Small intestine (tissue), 7 donors: ENCODE measurements at regions not wholly inside any gene's neighbourhood (a gene's known extent, or its start where the extent isn't known, plus 50 kb on each side); places are given as distances from the start of the nearest gene placed in this dataset.

Source experiments
- DNase-seq, 2 donors: peaks; one replicate each; pipeline versions ENCODE4 v3.0.0 to v3.0.0-alpha.2; 2013
- FAIRE-seq: peaks from 2 replicates; lab custom pipeline; 2012; peaks lifted over from hg19 to GRCh38; lab: Jason Lieb, UNC
- H3K27ac ChIP-seq, 3 donors: one replicate each; pipeline ENCODE4 v1.5.1; 2013; ENCODE audit warnings: low read length in 2 of 3, mild to moderate bottlenecking in 2 of 3, control low read depth in 1 of 3, inconsistent platforms in 1 of 3, low read depth in 1 of 3, moderate library complexity in 1 of 3
- H3K27me3 ChIP-seq, 3 donors: one replicate each; pipeline ENCODE4 v1.6.1; 2013; ENCODE audit warnings: low read length in 3 of 3, inconsistent platforms in 1 of 3; ENCODE audit not compliant: control insufficient read depth in 3 of 3, insufficient read depth in 3 of 3
- H3K36me3 ChIP-seq, 3 donors: one replicate each; pipeline ENCODE4 v1.6.1; 2013; ENCODE audit warnings: low read length in 3 of 3, inconsistent platforms in 1 of 3, low read depth in 1 of 3, mild to moderate bottlenecking in 1 of 3, moderate library complexity in 1 of 3; ENCODE audit not compliant: control insufficient read depth in 3 of 3, insufficient read depth in 2 of 3
- H3K4me1 ChIP-seq, 3 donors: one replicate each; pipeline ENCODE4 v1.6.1; 2013; ENCODE audit warnings: low read length in 2 of 3, inconsistent platforms in 1 of 3, low read depth in 1 of 3, mild to moderate bottlenecking in 1 of 3, moderate library complexity in 1 of 3; ENCODE audit not compliant: control insufficient read depth in 3 of 3, insufficient read depth in 2 of 3
- H3K4me3 ChIP-seq, 3 donors: one replicate each; pipeline ENCODE4 v1.5.1; 2013; ENCODE audit warnings: low read length in 3 of 3, control low read depth in 1 of 3, inconsistent platforms in 1 of 3, low read depth in 1 of 3, mild to moderate bottlenecking in 1 of 3, moderate library complexity in 1 of 3
- H3K9me3 ChIP-seq, 2 donors: one replicate each; pipeline ENCODE4 v1.6.1; 2013; ENCODE audit warnings: low read depth in 1 of 2, low read length in 1 of 2; ENCODE audit not compliant: control insufficient read depth in 2 of 2, insufficient read depth in 1 of 2
- WGBS, 3 donors: extraction: QIAGEN DNeasy Blood & Tissue Kit; methylation state at CpG; one replicate each; pipeline ENCODE4 v1.1.7; 2013; 5-methylcytosine and 5-hydroxymethylcytosine counted together
- donor health status: healthy with polysubstance abuse.
- donor health status: control.
- donor health status: control.
- donor health status: Bipolar disorder and iron deficiency.
- donor health status: healthy.

- DNase-seq (no peak), FAIRE-seq (no peak)
- Histone ChIP-seq H3K9me3 (no peaks in the 10 kb centered on the region), H3K27ac (no peak overlapping the region), H3K27me3 (no peaks in the 10 kb centered on the region), H3K36me3 (no peaks in the 10 kb centered on the region), H3K4me1 (no peaks in the 10 kb centered on the region), H3K4me3 (no peak overlapping the region)
- 88 to 90% (median 89%) methylated on average over 13 of the region's 13 CpGs for WGBS, 3 donors
These were observed 602.3 kb upstream of the MGMT start for GRCh38 chr10:128864554-128865295.

- DNase-seq, result no peak
- H3K27me3 ChIP-seq, result no peaks in the 10 kb centered on the region
- H3K27ac ChIP-seq, result no peak overlapping the region
- WGBS, 3 donors, result 61 to 71% (median 67%) methylated on average over 14 of the region's 14 CpGs
- no peaks in the 10 kb centered on the region for H3K36me3 ChIP-seq
- no peak for FAIRE-seq
- no peaks in the 10 kb centered on the region for H3K9me3 ChIP-seq
- H3K4me1 ChIP-seq, result no peaks in the 10 kb centered on the region
- H3K4me3 ChIP-seq, result no peak overlapping the region
These were observed 601.4 kb upstream of the MGMT start for GRCh38 chr10:128865436-128866195.

GRCh38 chr10:128866551-128866950 lies 600.5 kb upstream of the MGMT start:
- WGBS, 3 donors, result 78 to 88% (median 83%) methylated on average over 5 of the region's 5 CpGs
- no peak overlapping the region for H3K27ac ChIP-seq

GRCh38 chr10:128867210-128867609 lies 599.8 kb upstream of the MGMT start:
- H3K27ac ChIP-seq, result no peak overlapping the region
- H3K36me3 ChIP-seq, result no peaks in the 10 kb centered on the region
- H3K4me1 ChIP-seq, result no peaks in the 10 kb centered on the region
- FAIRE-seq (no peak), DNase-seq (no peak)
- H3K4me3 ChIP-seq, result no peak overlapping the region
- H3K27me3 ChIP-seq, result no peaks in the 10 kb centered on the region
- 82 to 92% (median 89%) methylated on average over 8 of the region's 8 CpGs for WGBS, 3 donors
- no peaks in the 10 kb centered on the region for H3K9me3 ChIP-seq

More at GRCh38 chr10:128866551-128866950, 600.5 kb upstream of the MGMT start:
- DNase-seq, result no peak
- no peaks in the 10 kb centered on the region for H3K9me3 ChIP-seq
- H3K4me1 ChIP-seq, result no peaks in the 10 kb centered on the region
- H3K4me3 ChIP-seq, result no peak overlapping the region
- no peaks in the 10 kb centered on the region for H3K36me3 ChIP-seq
- FAIRE-seq, result no peak
- H3K27me3 ChIP-seq, result no peaks in the 10 kb centered on the region

GRCh38 chr10:128867819-128868218 lies 599.2 kb upstream of the MGMT start:
- Histone ChIP-seq H3K36me3 (no peaks in the 10 kb centered on the region), H3K27ac (no peak overlapping the region), H3K27me3 (no peaks in the 10 kb centered on the region), H3K9me3 (no peaks in the 10 kb centered on the region), H3K4me3 (no peak overlapping the region), H3K4me1 (no peaks in the 10 kb centered on the region)
- 90 to 95% (median 94%) methylated on average over 8 of the region's 8 CpGs for WGBS, 3 donors
- FAIRE-seq, result no peak
- DNase-seq, result no peak

GRCh38 chr10:128868481-128868880 lies 598.6 kb upstream of the MGMT start:
- no peak for DNase-seq
- no peak for FAIRE-seq
- no peaks in the 10 kb centered on the region for H3K4me1 ChIP-seq
- H3K4me3 ChIP-seq, result no peak overlapping the region
- H3K27ac ChIP-seq, result no peak overlapping the region
- H3K9me3 ChIP-seq, result no peaks in the 10 kb centered on the region
- WGBS, 3 donors, result 94 to 96% (median 95%) methylated on average over 3 of the region's 3 CpGs
- no peaks in the 10 kb centered on the region for H3K27me3 ChIP-seq
- H3K36me3 ChIP-seq, result no peaks in the 10 kb centered on the region

GRCh38 chr10:128869101-128869749 lies 597.8 kb upstream of the MGMT start:
- WGBS, 3 donors, result 73 to 85% (median 84%) methylated on average over 15 of the region's 15 CpGs
- DNase-seq, result no peak
- H3K36me3 ChIP-seq, result no peaks in the 10 kb centered on the region
- H3K4me1 ChIP-seq, result no peaks in the 10 kb centered on the region
- H3K27me3 ChIP-seq, result no peaks in the 10 kb centered on the region
- H3K4me3 ChIP-seq, result no peak overlapping the region
- no peak overlapping the region for H3K27ac ChIP-seq
- no peak for FAIRE-seq
- no peaks in the 10 kb centered on the region for H3K9me3 ChIP-seq

- DNase-seq (no peak), FAIRE-seq (no peak)
- no peak overlapping the region for H3K4me3 ChIP-seq
- 61 to 78% (median 69%) methylated on average over 11 of the region's 11 CpGs for WGBS, 3 donors
- no peaks in the 10 kb centered on the region for H3K9me3 ChIP-seq
- H3K27me3 ChIP-seq, result no peaks in the 10 kb centered on the region
- H3K27ac ChIP-seq, result no peak overlapping the region
- no peaks in the 10 kb centered on the region for H3K4me1 ChIP-seq
- no peaks in the 10 kb centered on the region for H3K36me3 ChIP-seq
These were observed 596.0 kb upstream of the MGMT start for GRCh38 chr10:128870830-128871597.
